Spleen (tissue), 7 donors: ENCODE measurements at regions not wholly inside any gene's neighbourhood (a gene's known extent, or its start where the extent isn't known, plus 50 kb on each side); places are given as distances from the start of the nearest gene placed in this dataset.

Source experiments
- POLR2A ChIP-seq, 3 donors: fragments of 450-650 bp; IDR thresholded peaks; one replicate each; pipeline ENCODE4 v1.5.1; 2017; ENCODE audit warnings: antibody characterized with exemption in 3 of 3, mild to moderate bottlenecking in 1 of 3
- POLR2AphosphoS5 ChIP-seq, 3 donors: sonication (generic); formaldehyde crosslinking; IDR thresholded peaks; one replicate each; pipeline ENCODE4 v1.5.1; 2017; ENCODE audit warnings: antibody characterized with exemption in 3 of 3
- TF ChIP-seq, protein P1 (sequence below), 11 experiments: fragments of 200-600 bp in 7 of 11; fragments of 450-650 bp in 4 of 11; sonication (generic) in 4 of 11; IDR thresholded peaks in 8 of 11; conservative IDR thresholded peaks in 3 of 11; 1 replicate in 7 of 11; 2 replicates in 4 of 11; pipeline versions ENCODE4 v1.4.0 to v1.8.0; 2016 to 2021; ENCODE audit warnings: antibody characterized with exemption in 11 of 11, inconsistent platforms in 4 of 11, mild to moderate bottlenecking in 1 of 11
- donor health status: DM: no; HTN: no; CAD: no; lungs with moderate emphysema.
- donor health status: DM: no; HTN: no; CAD: no.
- donor health status: DM: no; HTN: no; CAD: no.

DNA sequence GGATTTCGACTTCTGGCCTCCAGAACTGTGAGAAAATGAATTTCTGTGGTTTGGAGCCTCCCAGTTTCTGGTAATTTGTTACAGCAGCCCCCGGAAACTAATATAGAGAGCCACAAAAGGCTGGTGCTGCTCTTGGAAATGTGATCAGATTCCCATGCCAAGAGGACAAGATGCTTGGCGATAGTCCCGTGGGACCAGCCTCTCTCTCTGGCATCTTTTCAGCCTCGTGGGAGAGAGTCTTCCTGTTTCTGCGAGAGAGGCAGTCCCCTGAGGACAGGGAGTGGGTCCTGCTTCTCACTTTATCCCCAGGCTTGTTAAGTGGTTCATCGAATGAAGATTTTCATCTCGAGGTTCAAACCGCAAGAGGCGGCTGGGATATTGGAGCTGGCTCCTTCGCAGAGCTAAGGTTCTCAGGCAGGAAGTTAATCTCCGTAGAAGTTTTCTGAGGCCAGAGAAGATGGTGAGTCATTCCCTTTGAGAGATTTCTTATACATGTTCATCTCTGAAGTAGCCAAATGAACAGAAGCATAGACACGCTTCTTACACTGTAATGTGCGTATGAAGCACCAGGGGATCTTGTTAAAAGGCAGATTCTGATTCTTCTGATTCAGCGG, 211.6 kb upstream of the SDK2 start:
- TF ChIP-seq POLR2A (IDR thresholded peaks at IDR 0.05): no peak
- TF ChIP-seq, protein P1, sequence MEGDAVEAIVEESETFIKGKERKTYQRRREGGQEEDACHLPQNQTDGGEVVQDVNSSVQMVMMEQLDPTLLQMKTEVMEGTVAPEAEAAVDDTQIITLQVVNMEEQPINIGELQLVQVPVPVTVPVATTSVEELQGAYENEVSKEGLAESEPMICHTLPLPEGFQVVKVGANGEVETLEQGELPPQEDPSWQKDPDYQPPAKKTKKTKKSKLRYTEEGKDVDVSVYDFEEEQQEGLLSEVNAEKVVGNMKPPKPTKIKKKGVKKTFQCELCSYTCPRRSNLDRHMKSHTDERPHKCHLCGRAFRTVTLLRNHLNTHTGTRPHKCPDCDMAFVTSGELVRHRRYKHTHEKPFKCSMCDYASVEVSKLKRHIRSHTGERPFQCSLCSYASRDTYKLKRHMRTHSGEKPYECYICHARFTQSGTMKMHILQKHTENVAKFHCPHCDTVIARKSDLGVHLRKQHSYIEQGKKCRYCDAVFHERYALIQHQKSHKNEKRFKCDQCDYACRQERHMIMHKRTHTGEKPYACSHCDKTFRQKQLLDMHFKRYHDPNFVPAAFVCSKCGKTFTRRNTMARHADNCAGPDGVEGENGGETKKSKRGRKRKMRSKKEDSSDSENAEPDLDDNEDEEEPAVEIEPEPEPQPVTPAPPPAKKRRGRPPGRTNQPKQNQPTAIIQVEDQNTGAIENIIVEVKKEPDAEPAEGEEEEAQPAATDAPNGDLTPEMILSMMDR (IDR thresholded peaks at IDR 0.05 in 8 of 11, conservative IDR thresholded peaks at IDR 0.05 in 3 of 11): no peak
- TF ChIP-seq POLR2AphosphoS5 (IDR thresholded peaks at IDR 0.05): no peak
